RWPE1 (cell line): ENCODE measurements at regions not wholly inside any gene's neighbourhood (a gene's known extent, or its start where the extent isn't known, plus 50 kb on each side); places are given as distances from the start of the nearest gene placed in this dataset.

ENCODE experiments used
- CTCF ChIA-PET: fragments of 350-600 bp; sonication (Branson Sonifier 250); formaldehyde crosslinking; extraction: SDS; loops from one replicate; lab custom pipeline; 2021; lab: Yijun Ruan, JAX
- POLR2A ChIA-PET: fragments of 400-600 bp; formaldehyde crosslinking; extraction: SDS; loops from one replicate; lab custom pipeline; 2020; ENCODE audit warnings: antibody characterized with exemption; ENCODE audit not compliant: low non-redundant PET; lab: Yijun Ruan, JAX
- DNase-seq: peaks from one replicate; pipeline ENCODE4 v3.0.0; 2012; ENCODE audit warnings: low spot score
- H3K27ac ChIP-seq: fragments of 450-650 bp; 2 replicates; pipeline ENCODE4 v1.5.1; 2017
- CTCF ChIP-seq: fragments of 450-650 bp; conservative IDR thresholded peaks from 2 replicates; pipeline ENCODE4 v1.5.1; 2017; ENCODE audit warnings: low read depth, mild to moderate bottlenecking

GRCh38 chr18:78656346-78656925 is 323.2 kb upstream of the SALL3 start:
- no peak overlapping the region for H3K27ac ChIP-seq
- TF ChIP-seq CTCF: no peak
- CTCF ChIA-PET: no interaction called here
- DNase-seq: no peak
- POLR2A ChIA-PET: no interaction called here

- POLR2A ChIA-PET: no interaction called here
- CTCF ChIA-PET: no interaction called here
- no peak overlapping the region for H3K27ac ChIP-seq
- DNase-seq: no peak
- no peak for TF ChIP-seq CTCF
These were observed 321.1 kb upstream of the SALL3 start for GRCh38 chr18:78658531-78658930.

GRCh38 chr18:78659057-78659456 is 320.6 kb upstream of the SALL3 start:
- TF ChIP-seq CTCF: no peak
- no peak for DNase-seq
- ChIA-PET POLR2A (no interaction called here), CTCF (no interaction called here)
- H3K27ac ChIP-seq: no peak overlapping the region

GRCh38 chr18:78659748-78660147 is 319.9 kb upstream of the SALL3 start:
- no peak for DNase-seq
- POLR2A ChIA-PET: no interaction called here
- H3K27ac ChIP-seq: no peak overlapping the region
- CTCF ChIA-PET: no interaction called here
- TF ChIP-seq CTCF: no peak

GRCh38 chr18:78660311-78660710 is 319.3 kb upstream of the SALL3 start:
- CTCF ChIA-PET: no interaction called here
- no peak overlapping the region for H3K27ac ChIP-seq
- TF ChIP-seq CTCF: no peak
- no peak for DNase-seq
- POLR2A ChIA-PET: no interaction called here

GRCh38 chr18:78661316-78661715 is 318.3 kb upstream of the SALL3 start:
- POLR2A ChIA-PET: no interaction called here
- no peak for DNase-seq
- CTCF ChIA-PET: no interaction called here
- no peak for TF ChIP-seq CTCF
- no peak overlapping the region for H3K27ac ChIP-seq

- no peak for TF ChIP-seq CTCF
- DNase-seq: no peak
- ChIA-PET CTCF (no interaction called here), POLR2A (no interaction called here)
- H3K27ac ChIP-seq: no peak overlapping the region
These were observed 316.7 kb upstream of the SALL3 start for GRCh38 chr18:78662879-78663278.
